SK-N-SH (cell line): ENCODE measurements at regions not wholly inside any gene's neighbourhood (a gene's known extent, or its start where the extent isn't known, plus 50 kb on each side); places are given as distances from the start of the nearest gene placed in this dataset.
A peak's percentile ranks its signal among the peaks of the same experiment; 100 is the strongest.

Experiments used
- CTCF ChIA-PET: fragments of 300-600, 350-600 bp; formaldehyde crosslinking; extraction: SDS; loops from one replicate; lab custom pipeline; 2021; lab: Yijun Ruan, JAX
- POLR2A ChIA-PET: fragments of 350-600 bp; sonication (Branson Sonifier 250); formaldehyde crosslinking; extraction: SDS; loops from one replicate; lab custom pipeline; 2020; ENCODE audit warnings: antibody characterized with exemption, inconsistent platforms; lab: Yijun Ruan, JAX
- DNase-seq: peaks from one replicate; pipeline ENCODE4 v3.0.0; 2012
- H2AFZ ChIP-seq: fragments of 200-600 bp; sonication (generic); 2 replicates; pipeline ENCODE4 v1.8.1; 2016; ENCODE audit warnings: antibody characterized with exemption, mild to moderate bottlenecking, low read depth
- H3F3A ChIP-seq: fragments of 200-600 bp; sonication (generic); replicated peaks from 2 replicates; pipeline ENCODE3; 2016; ENCODE audit warnings: antibody characterized with exemption, mild to moderate bottlenecking; ENCODE audit not compliant: insufficient read depth
- H3K27ac ChIP-seq, 2 experiments: fragments of 200-500 bp in 1 of 2; fragments of 200-600 bp in 1 of 2; sonication (Bioruptor generic) in 1 of 2; sonication (generic), shearing (Covaris generic) in 1 of 2; 2 replicates each; pipeline versions ENCODE4 v1.5.1 to v1.6.1; 2014 to 2016; ENCODE audit warnings: low read depth in 2 of 2, inconsistent platforms in 1 of 2, low read length in 1 of 2, mild to moderate bottlenecking in 1 of 2, mixed read lengths in 1 of 2
- H3K27me3 ChIP-seq: fragments of 200-600 bp; sonication (generic), shearing (Covaris generic); 2 replicates; pipeline ENCODE4 v1.6.1; 2016; ENCODE audit warnings: mixed run types; ENCODE audit not compliant: insufficient read depth
- H3K36me3 ChIP-seq, 2 experiments: fragments of 200-500 bp in 1 of 2; fragments of 200-600 bp in 1 of 2; sonication (Bioruptor generic) in 1 of 2; sonication (generic) in 1 of 2; replicated peaks in 1 of 2; 2 replicates each; pipeline versions ENCODE3 to v1.5.1; 2014 to 2016; ENCODE audit warnings: low read length in 1 of 2, mild to moderate bottlenecking in 1 of 2; ENCODE audit not compliant: insufficient read depth in 2 of 2, control insufficient read depth in 1 of 2
- H3K4me1 ChIP-seq, 2 experiments: fragments of 200-500 bp in 1 of 2; fragments of 200-600 bp in 1 of 2; sonication (Bioruptor generic) in 1 of 2; sonication (generic), shearing (Covaris generic) in 1 of 2; 2 replicates each; pipeline versions ENCODE4 v1.5.1 to v1.6.1; 2014 to 2016; ENCODE audit warnings: low read depth in 1 of 2, low read length in 1 of 2, mixed run types in 1 of 2; ENCODE audit not compliant: insufficient read depth in 2 of 2, control insufficient read depth in 1 of 2
- H3K4me2 ChIP-seq: fragments of 200-600 bp; sonication (generic), shearing (Covaris generic); 2 replicates; pipeline ENCODE4 v1.6.1; 2017; ENCODE audit warnings: mixed run types
- H3K4me3 ChIP-seq, 2 experiments: fragments of 200-500 bp in 1 of 2; fragments of 200-600 bp in 1 of 2; sonication (Bioruptor generic) in 1 of 2; sonication (generic), shearing (Covaris generic) in 1 of 2; 2 replicates each; pipeline versions ENCODE4 v1.5.1 to v1.8.1; 2014 to 2016; ENCODE audit warnings: low read depth in 2 of 2, inconsistent platforms in 1 of 2, low read length in 1 of 2, mild to moderate bottlenecking in 1 of 2, mixed read lengths in 1 of 2, moderate library complexity in 1 of 2
- H3K79me2 ChIP-seq: fragments of 200-600 bp; sonication (generic); 2 replicates; pipeline ENCODE4 v1.8.1; 2017; ENCODE audit warnings: mild to moderate bottlenecking; ENCODE audit not compliant: insufficient read depth
- H3K9ac ChIP-seq: fragments of 200-600 bp; sonication (generic); 2 replicates; pipeline ENCODE4 v1.6.1; 2017; ENCODE audit warnings: mixed run types
- H3K9me2 ChIP-seq: fragments of 200-600 bp; sonication (generic); 2 replicates; pipeline ENCODE4 v1.6.1; 2017; ENCODE audit warnings: mixed run types
- H3K9me3 ChIP-seq: fragments of 200-600 bp; sonication (generic); 2 replicates; pipeline ENCODE4 v1.6.1; 2017; ENCODE audit warnings: mixed run types, mild to moderate bottlenecking, moderate library complexity
- H4K20me1 ChIP-seq: fragments of 200-600 bp; sonication (generic); 2 replicates; pipeline ENCODE4 v1.6.1; 2017; ENCODE audit warnings: mild to moderate bottlenecking, mixed run types; ENCODE audit not compliant: insufficient read depth
- ELF1 ChIP-seq: IDR thresholded peaks from 2 replicates; pipeline ENCODE4 v1.4.0; 2012
- EP300 ChIP-seq, 2 experiments: IDR thresholded peaks; 2 replicates each; pipeline versions ENCODE4 v1.4.0 to v1.6.1; 2012; ENCODE audit warnings: borderline replicate concordance in 1 of 2, low read depth in 1 of 2, low read length in 1 of 2
- FOXM1 ChIP-seq: IDR thresholded peaks from 2 replicates; pipeline ENCODE4 v1.4.0; 2012; ENCODE audit warnings: low read depth, mild to moderate bottlenecking
- GABPA ChIP-seq: IDR thresholded peaks from 2 replicates; pipeline ENCODE4 v1.4.0; 2012; ENCODE audit warnings: low read depth, mild to moderate bottlenecking
- GATA2 ChIP-seq: sonication (generic); formaldehyde crosslinking; IDR thresholded peaks from 2 replicates; pipeline ENCODE4 v1.5.0; 2020; ENCODE audit warnings: mild to moderate bottlenecking, missing genetic modification reagents
- MXI1 ChIP-seq: IDR thresholded peaks from 2 replicates; pipeline ENCODE4 v1.6.1; 2012; ENCODE audit warnings: mild to moderate bottlenecking, low read depth, low read length, improper control_type of control experiment
- NRF1 ChIP-seq: IDR thresholded peaks from 2 replicates; pipeline ENCODE4 v1.6.1; 2012; ENCODE audit warnings: low read depth, mild to moderate bottlenecking, low read length
- POLR2AphosphoS5 ChIP-seq: IDR thresholded peaks from 2 replicates; pipeline ENCODE4 v1.6.1; 2012; ENCODE audit warnings: low read depth, low read length
- RAD21 ChIP-seq: IDR thresholded peaks from 2 replicates; pipeline ENCODE4 v1.6.1; 2012; ENCODE audit warnings: mild to moderate bottlenecking, low read length
- RXRA ChIP-seq: IDR thresholded peaks from 2 replicates; pipeline ENCODE4 v1.4.0; 2012; ENCODE audit warnings: low read depth, mild to moderate bottlenecking, borderline replicate concordance
- SIN3A ChIP-seq: IDR thresholded peaks from 2 replicates; pipeline ENCODE4 v1.6.1; 2012; ENCODE audit warnings: low read depth, mild to moderate bottlenecking, low read length, moderate library complexity, borderline replicate concordance
- TAF1 ChIP-seq: IDR thresholded peaks from 2 replicates; pipeline ENCODE4 v1.6.1; 2012; ENCODE audit warnings: low read depth, mild to moderate bottlenecking, low read length, moderate library complexity, borderline replicate concordance
- USF2 ChIP-seq: fragments of 150-350 bp; IDR thresholded peaks from 2 replicates; pipeline ENCODE4 v1.6.1; 2017; ENCODE audit warnings: antibody characterized with exemption, low read length, low read depth, borderline replicate concordance
- ZBTB33 ChIP-seq: IDR thresholded peaks from 2 replicates; pipeline ENCODE4 v1.4.0; 2012; ENCODE audit warnings: low read depth, borderline replicate concordance
- WGBS: methylation state at CpG from one replicate; pipeline ENCODE4 v1.1.6; 2017; ENCODE audit warnings: low lambda C conversion rate; 5-methylcytosine and 5-hydroxymethylcytosine counted together

GRCh38 chr3:158018462-158018861, 87.8 kb downstream of the SHOX2 start:
- ChIA-PET POLR2A (no interaction called here), CTCF (no interaction called here)
- Histone ChIP-seq H3K9ac (no peak overlapping the region), H4K20me1 (no peaks in the 10 kb centered on the region), H3K4me3 (no peak overlapping the region), H3K27ac (no peak overlapping the region), H3K27me3 (no peaks in the 10 kb centered on the region), H2AFZ (no peak overlapping the region), H3K9me2 (no peaks in the 10 kb centered on the region), H3K4me2 (no peak overlapping the region), H3K4me1 (no peaks in the 10 kb centered on the region), H3K79me2 (no peaks in the 10 kb centered on the region), H3F3A (no peaks in the 10 kb centered on the region), H3K36me3 (no peaks in the 10 kb centered on the region), H3K9me3 (no peaks in the 10 kb centered on the region)
- WGBS, result 38% methylated on average over 1 of the region's 1 CpG
- DNase-seq, result no peak
- no peak for TF ChIP-seq POLR2AphosphoS5

GRCh38 chr3:158012901-158013300, 93.3 kb downstream of the SHOX2 start:
- POLR2A ChIA-PET, result no interaction called here
- H2AFZ ChIP-seq, result no peak overlapping the region
- DNase-seq, result no peak

GRCh38 chr3:158005391-158006100, 100.7 kb downstream of the SHOX2 start:
- ChIA-PET POLR2A (no interaction called here), CTCF (interaction anchor here (1.2 to 2.0 kb wide), 3 partner anchors 100 to 308 kb away, joined by 4 to 5 read pairs (median 4); no protein-coding TSS in a partner anchor)
- Histone ChIP-seq H3K9me2 (no peaks in the 10 kb centered on the region), H3K4me3 (peak overlapping the region in 1 of 2 experiments; percentile 29; a peak in 1 of 4 replicates), H2AFZ (no peak overlapping the region), H3K9me3 (no peaks in the 10 kb centered on the region), H3K27ac (peak overlapping the region in 1 of 2 experiments; percentile 97; a peak in 2 of 4 replicates), H3K36me3 (no peaks in the 10 kb centered on the region), H3F3A (no peaks in the 10 kb centered on the region), H3K4me1 (peaks cover 0 to 5% of the 10 kb centered on the region in 2 experiments; a peak in 2 of 4 replicates), H3K9ac (no peak overlapping the region), H3K27me3 (no peaks in the 10 kb centered on the region), H3K4me2 (peak overlapping the region; percentile 40; the same call in 1 of the 2 replicates), H4K20me1 (no peaks in the 10 kb centered on the region), H3K79me2 (no peaks in the 10 kb centered on the region)
- 15% methylated on average over 8 of the region's 10 CpGs for WGBS
- TF ChIP-seq MXI1, result peak; percentile 29; the same call in 1 of the 2 replicates
- TF ChIP-seq ELF1, result no peak
- TF ChIP-seq RXRA, result no peak
- TF ChIP-seq GABPA, result no peak
- TF ChIP-seq EP300 (IDR thresholded peaks at IDR 0.05; ENCODE audit: borderline replicate concordance in 1 of 2, low read depth in 1 of 2, low read length in 1 of 2), result peak in 1 of 2 experiments; percentile 42; a peak in 2 of 4 replicates
- no peak for TF ChIP-seq TAF1
- TF ChIP-seq POLR2AphosphoS5, result no peak
- no peak for TF ChIP-seq SIN3A
- TF ChIP-seq FOXM1, result no peak
- TF ChIP-seq USF2, result no peak
- peak; percentile 48 for TF ChIP-seq RAD21
- TF ChIP-seq NRF1, result no peak
- TF ChIP-seq GATA2, result peak; percentile 70; the same call in 1 of the 2 replicates
- peak; percentile 61 for DNase-seq

More at GRCh38 chr3:158012901-158013300, 93.3 kb downstream of the SHOX2 start:
- Histone ChIP-seq H4K20me1 (no peaks in the 10 kb centered on the region), H3K9me2 (no peaks in the 10 kb centered on the region), H3K4me3 (no peak overlapping the region), H3K79me2 (no peaks in the 10 kb centered on the region), H3K27me3 (no peaks in the 10 kb centered on the region), H3K36me3 (no peaks in the 10 kb centered on the region), H3K4me1 (no peaks in the 10 kb centered on the region), H3F3A (no peaks in the 10 kb centered on the region), H3K9ac (no peak overlapping the region), H3K4me2 (no peak overlapping the region), H3K27ac (no peak overlapping the region), H3K9me3 (no peaks in the 10 kb centered on the region)
- TF ChIP-seq ZBTB33, result no peak
- CTCF ChIA-PET, result no interaction called here
